OCI-LY7 (cell line): ENCODE measurements at regions not wholly inside any gene's neighbourhood (a gene's known extent, or its start where the extent isn't known, plus 50 kb on each side); places are given as distances from the start of the nearest gene placed in this dataset.

Source experiments
- CTCF ChIP-seq: fragments of 200-600 bp; sonication (generic); conservative IDR thresholded peaks from 2 replicates; pipeline ENCODE4 v1.5.1; 2014; ENCODE audit warnings: mild to moderate bottlenecking, antibody characterized with exemption, low read length, moderate library complexity, mixed read lengths
- EZH2phosphoT487 ChIP-seq: fragments of 200-600 bp; sonication (generic); IDR thresholded peaks from 2 replicates; pipeline ENCODE4 v1.6.1; 2018; ENCODE audit warnings: low read depth, borderline replicate concordance, mild to moderate bottlenecking, mixed run types, antibody characterized with exemption, low read length, moderate library complexity, mixed read lengths

GRCh38 chr6:97919631-97920030 lies 636.6 kb upstream of the MMS22L start:
- TF ChIP-seq CTCF (no peak), EZH2phosphoT487 (no peak)
